PC-9 (cell line): ENCODE measurements at regions not wholly inside any gene's neighbourhood (a gene's known extent, or its start where the extent isn't known, plus 50 kb on each side); places are given as distances from the start of the nearest gene placed in this dataset.

ENCODE experiments used
- EZH2 ChIP-seq: fragments of 200-600 bp; sonication (generic); IDR thresholded peaks from 2 replicates; pipeline ENCODE4 v1.8.0; 2017; ENCODE audit warnings: antibody characterized with exemption, low read depth
- TF ChIP-seq, protein P1 (sequence below): fragments of 200-600 bp; sonication (generic); conservative IDR thresholded peaks from 2 replicates; pipeline ENCODE4 v1.6.1; 2017; ENCODE audit warnings: mixed run types, antibody characterized with exemption, mild to moderate bottlenecking, moderate library complexity

DNA sequence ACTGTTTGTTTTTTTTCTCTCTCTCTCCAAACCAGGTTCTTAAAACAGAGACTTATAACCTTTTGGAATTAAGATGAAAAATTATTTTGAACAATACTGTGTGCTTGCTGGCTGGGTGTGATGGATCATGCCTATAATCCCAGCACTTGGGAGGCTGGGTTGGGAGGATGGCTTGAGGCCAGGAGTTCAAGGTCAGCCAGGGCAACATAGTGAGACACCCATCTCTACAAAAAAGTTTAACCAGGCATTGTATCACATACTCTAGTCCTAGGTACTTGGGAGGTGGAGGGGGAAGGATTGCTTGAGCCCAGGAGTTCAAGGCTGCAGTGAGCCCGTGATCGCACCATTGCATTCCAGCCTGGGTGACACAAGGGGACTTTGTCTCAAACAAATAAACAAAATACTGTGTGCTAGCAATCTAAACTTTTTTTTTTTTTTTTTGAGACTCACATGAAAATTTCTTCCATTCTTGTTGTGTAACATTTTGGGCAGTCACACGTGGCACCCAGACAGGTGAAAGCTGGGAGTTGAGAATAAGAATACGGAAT lies 379.6 kb downstream of the ETNK1 start:
- TF ChIP-seq, protein P1, sequence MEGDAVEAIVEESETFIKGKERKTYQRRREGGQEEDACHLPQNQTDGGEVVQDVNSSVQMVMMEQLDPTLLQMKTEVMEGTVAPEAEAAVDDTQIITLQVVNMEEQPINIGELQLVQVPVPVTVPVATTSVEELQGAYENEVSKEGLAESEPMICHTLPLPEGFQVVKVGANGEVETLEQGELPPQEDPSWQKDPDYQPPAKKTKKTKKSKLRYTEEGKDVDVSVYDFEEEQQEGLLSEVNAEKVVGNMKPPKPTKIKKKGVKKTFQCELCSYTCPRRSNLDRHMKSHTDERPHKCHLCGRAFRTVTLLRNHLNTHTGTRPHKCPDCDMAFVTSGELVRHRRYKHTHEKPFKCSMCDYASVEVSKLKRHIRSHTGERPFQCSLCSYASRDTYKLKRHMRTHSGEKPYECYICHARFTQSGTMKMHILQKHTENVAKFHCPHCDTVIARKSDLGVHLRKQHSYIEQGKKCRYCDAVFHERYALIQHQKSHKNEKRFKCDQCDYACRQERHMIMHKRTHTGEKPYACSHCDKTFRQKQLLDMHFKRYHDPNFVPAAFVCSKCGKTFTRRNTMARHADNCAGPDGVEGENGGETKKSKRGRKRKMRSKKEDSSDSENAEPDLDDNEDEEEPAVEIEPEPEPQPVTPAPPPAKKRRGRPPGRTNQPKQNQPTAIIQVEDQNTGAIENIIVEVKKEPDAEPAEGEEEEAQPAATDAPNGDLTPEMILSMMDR: no peak
- TF ChIP-seq EZH2: no peak
